GM12878 (cell line): ENCODE measurements at regions not wholly inside any gene's neighbourhood (a gene's known extent, or its start where the extent isn't known, plus 50 kb on each side); places are given as distances from the start of the nearest gene placed in this dataset.

ENCODE experiments used
- ATF3 ChIP-seq: IDR thresholded peaks from 2 replicates; pipeline ENCODE4 v1.6.1; 2011; ENCODE audit warnings: low read depth, mild to moderate bottlenecking, low read length, moderate library complexity, borderline replicate concordance; ENCODE audit errors: extremely low read depth
- BRCA1 ChIP-seq: IDR thresholded peaks from 2 replicates; pipeline ENCODE4 v1.6.1; 2011; ENCODE audit warnings: low read depth, low read length, improper control_type of control experiment
- CBX5 ChIP-seq: sonication (generic); IDR thresholded peaks from 2 replicates; pipeline ENCODE4 v1.6.1; 2016; ENCODE audit warnings: low read depth, moderate library complexity, mild to moderate bottlenecking, inconsistent platforms
- SUZ12 ChIP-seq: fragments of 200-600 bp; sonication (generic); IDR thresholded peaks from one replicate; pipeline ENCODE4 v1.6.1; 2018; ENCODE audit warnings: antibody characterized with exemption, mild to moderate bottlenecking; ENCODE audit not compliant: unreplicated experiment

- TF ChIP-seq CBX5 (no peak), SUZ12 (no peak), BRCA1 (no peak), ATF3 (no peak)
Observed at GRCh38 chr5:30994902-30995301, 198.6 kb upstream of the CDH6 start.
